Gastrocnemius medialis (tissue), 4 donors: ENCODE measurements at regions not wholly inside any gene's neighbourhood (a gene's known extent, or its start where the extent isn't known, plus 50 kb on each side); places are given as distances from the start of the nearest gene placed in this dataset.

Experiments used
- CTCF ChIP-seq, 5 experiments: fragments of 450-650 bp in 3 of 5; fragments of 200-600 bp in 2 of 5; sonication (generic) in 2 of 5; IDR thresholded peaks in 4 of 5; conservative IDR thresholded peaks in 1 of 5; 1 replicate in 4 of 5; 2 replicates in 1 of 5; pipeline ENCODE4 v1.5.1; 2016 to 2019; ENCODE audit warnings: antibody characterized with exemption in 5 of 5, mild to moderate bottlenecking in 3 of 5, moderate library complexity in 3 of 5
- POLR2A ChIP-seq, 2 donors: fragments of 450-650 bp; IDR thresholded peaks; one replicate each; pipeline ENCODE4 v1.6.1; 2017; ENCODE audit warnings: antibody characterized with exemption in 2 of 2, mild to moderate bottlenecking in 2 of 2, moderate library complexity in 2 of 2

DNA sequence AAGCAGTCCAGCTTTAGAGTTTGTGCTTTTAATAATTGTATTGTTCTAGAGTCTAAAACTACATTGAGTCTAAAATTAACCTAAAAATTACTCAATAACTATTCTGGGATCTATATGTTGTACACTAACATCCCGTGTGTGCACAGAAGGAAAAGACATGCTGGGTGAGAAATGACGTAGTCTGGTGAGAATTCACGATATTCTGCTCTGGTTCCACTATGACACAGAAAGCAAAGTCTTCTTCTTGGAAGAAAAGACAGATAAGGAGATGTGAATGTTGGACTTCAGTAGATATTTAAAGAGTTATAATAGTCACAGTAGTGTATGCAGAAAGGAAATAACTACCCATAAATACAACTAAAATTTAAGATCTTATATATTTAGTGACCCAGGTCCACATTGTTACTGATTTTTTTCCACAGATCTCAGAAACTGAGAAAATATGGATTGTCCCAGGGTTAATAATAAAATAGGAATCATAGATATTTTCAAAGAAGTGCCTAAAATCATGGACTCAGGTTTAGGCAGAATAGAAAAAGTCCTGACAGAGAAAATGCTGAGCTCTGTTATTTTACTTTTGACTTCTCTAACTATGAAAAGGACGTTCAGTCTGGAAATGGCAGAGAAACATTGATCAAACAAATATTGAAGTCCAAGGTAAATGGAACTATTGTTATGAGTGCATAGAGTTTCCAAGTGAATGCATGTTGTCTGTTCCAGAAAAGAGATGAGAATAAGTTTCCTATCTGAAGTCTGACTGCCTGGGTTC lies 170.7 kb downstream of the ANKRD50 start:
- TF ChIP-seq CTCF (IDR thresholded peaks at IDR 0.05 in 4 of 5, conservative IDR thresholded peaks at IDR 0.05 in 1 of 5) = no peak
- no peak for TF ChIP-seq POLR2A (IDR thresholded peaks at IDR 0.05)
